ENCODE measurements at regions not wholly inside any gene's neighbourhood (a gene's known extent, or its start where the extent isn't known, plus 50 kb on each side); places are given as distances from the start of the nearest gene placed in this dataset.

- H3K9me3 ChIP-seq (ENCODE audit: low read depth, low read length, poor library complexity, severe bottlenecking) = no peaks in the 10 kb centered on the region
- no peaks in the 10 kb centered on the region for H3K4me1 ChIP-seq (ENCODE audit: insufficient read depth, low read length, poor library complexity, severe bottlenecking)
- H3K4me3 ChIP-seq (ENCODE audit: low read depth, low read length, poor library complexity, severe bottlenecking) = no peak overlapping the region
- H3K27me3 ChIP-seq (replicated peaks; ENCODE audit: insufficient read depth, low read depth, low read length, poor library complexity) = no peaks in the 10 kb centered on the region
- H3K27ac ChIP-seq (ENCODE audit: low read depth, low read length, poor library complexity, severe bottlenecking) = no peak overlapping the region
- ChIA-PET POLR2A (ENCODE audit: low non-redundant PET) (no interaction called here), CTCF (no interaction called here)
- intact Hi-C loops (cut with micrococcal nuclease; ENCODE audit: unreplicated experiment) = no loop called here
- no TSS peak for BruUV-seq (replicated peaks)
- no peak for TF ChIP-seq EZH2 (IDR thresholded peaks at IDR 0.05; ENCODE audit: borderline replicate concordance, low read depth, low read length, poor library complexity, severe bottlenecking)
- TF ChIP-seq CTCF (conservative IDR thresholded peaks at IDR 0.05; ENCODE audit: low read depth, low read length) = no peak
- DNase-seq (ENCODE audit: low spot score) = no peak
- H3K36me3 ChIP-seq (ENCODE audit: insufficient read depth, low read length, poor library complexity, severe bottlenecking) = no peaks in the 10 kb centered on the region
Measured at GRCh38 chrX:66410806-66411205, 228.1 kb downstream of the EDA2R start.

Data from A673 (cell line).